OCI-LY1 (cell line): ENCODE measurements at regions not wholly inside any gene's neighbourhood (a gene's known extent, or its start where the extent isn't known, plus 50 kb on each side); places are given as distances from the start of the nearest gene placed in this dataset.

Experiments
- EZH2 ChIP-seq: fragments of 200-600 bp; sonication (generic), shearing (Covaris generic); IDR thresholded peaks from 2 replicates; pipeline ENCODE4 v1.8.0; 2017; ENCODE audit warnings: borderline replicate concordance, mixed run types, mild to moderate bottlenecking, antibody characterized with exemption, low read length, moderate library complexity, mixed read lengths
- TF ChIP-seq, protein P1 (sequence below): fragments of 200-600 bp; sonication (generic), shearing (Covaris generic); IDR thresholded peaks from 2 replicates; pipeline ENCODE4 v1.5.1; 2017; ENCODE audit warnings: mild to moderate bottlenecking, antibody characterized with exemption, low read length, moderate library complexity, mixed read lengths

- TF ChIP-seq, protein P1, sequence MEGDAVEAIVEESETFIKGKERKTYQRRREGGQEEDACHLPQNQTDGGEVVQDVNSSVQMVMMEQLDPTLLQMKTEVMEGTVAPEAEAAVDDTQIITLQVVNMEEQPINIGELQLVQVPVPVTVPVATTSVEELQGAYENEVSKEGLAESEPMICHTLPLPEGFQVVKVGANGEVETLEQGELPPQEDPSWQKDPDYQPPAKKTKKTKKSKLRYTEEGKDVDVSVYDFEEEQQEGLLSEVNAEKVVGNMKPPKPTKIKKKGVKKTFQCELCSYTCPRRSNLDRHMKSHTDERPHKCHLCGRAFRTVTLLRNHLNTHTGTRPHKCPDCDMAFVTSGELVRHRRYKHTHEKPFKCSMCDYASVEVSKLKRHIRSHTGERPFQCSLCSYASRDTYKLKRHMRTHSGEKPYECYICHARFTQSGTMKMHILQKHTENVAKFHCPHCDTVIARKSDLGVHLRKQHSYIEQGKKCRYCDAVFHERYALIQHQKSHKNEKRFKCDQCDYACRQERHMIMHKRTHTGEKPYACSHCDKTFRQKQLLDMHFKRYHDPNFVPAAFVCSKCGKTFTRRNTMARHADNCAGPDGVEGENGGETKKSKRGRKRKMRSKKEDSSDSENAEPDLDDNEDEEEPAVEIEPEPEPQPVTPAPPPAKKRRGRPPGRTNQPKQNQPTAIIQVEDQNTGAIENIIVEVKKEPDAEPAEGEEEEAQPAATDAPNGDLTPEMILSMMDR: no peak
- TF ChIP-seq EZH2: no peak
Observed at GRCh38 chr1:208923456-208923855, 660.1 kb upstream of the CAMK1G start.
